Heart left ventricle (tissue), 16 donors: ENCODE measurements at regions not wholly inside any gene's neighbourhood (a gene's known extent, or its start where the extent isn't known, plus 50 kb on each side); places are given as distances from the start of the nearest gene placed in this dataset.

Experiments used
- ATAC-seq, 4 donors: fragments of 200-7000 bp; cut with Tn5 transposase; one replicate each; pipeline ENCODE4 v1.9.1; 2020 to 2022; ENCODE audit warnings: moderate library complexity in 4 of 4, mild to moderate bottlenecking in 3 of 4, moderate number of reproducible peaks in 1 of 4
- DNase-seq, 5 donors: peaks; one replicate each; pipeline ENCODE4 v3.0.0-alpha.2; 2020
- H3K27ac ChIP-seq, 12 donors: fragments of 200-600 bp; sonication (generic) in 4 of 12; one replicate each; pipeline versions ENCODE4 v1.5.0 to v1.8.0; 2016 to 2022; ENCODE audit warnings: mild to moderate bottlenecking in 2 of 12
- H3K27me3 ChIP-seq, 9 donors: fragments of 200-600 bp; sonication (generic) in 2 of 9; one replicate each; pipeline versions ENCODE4 v1.5.1 to v1.8.0; 2016 to 2022; ENCODE audit warnings: mild to moderate bottlenecking in 3 of 9
- H3K36me3 ChIP-seq, 9 donors: fragments of 200-600 bp; sonication (generic) in 2 of 9; one replicate each; pipeline versions ENCODE4 v1.5.0 to v1.8.0; 2018 to 2022; ENCODE audit warnings: mild to moderate bottlenecking in 2 of 9
- H3K4me1 ChIP-seq, 12 donors: fragments of 200-600 bp; sonication (generic) in 4 of 12; one replicate each; pipeline versions ENCODE4 v1.5.0 to v1.8.0; 2016 to 2022; ENCODE audit warnings: mild to moderate bottlenecking in 3 of 12
- H3K4me3 ChIP-seq, 12 donors: fragments of 200-600 bp; sonication (generic) in 4 of 12; one replicate each; pipeline versions ENCODE4 v1.5.0 to v1.8.0; 2017 to 2022; ENCODE audit warnings: mild to moderate bottlenecking in 9 of 12, moderate library complexity in 4 of 12
- H3K9me3 ChIP-seq, 12 donors: fragments of 200-600 bp; sonication (generic) in 4 of 12; one replicate each; pipeline versions ENCODE4 v1.5.0 to v1.8.0; 2016 to 2022; ENCODE audit warnings: mild to moderate bottlenecking in 1 of 12
- POLR2A ChIP-seq, 2 donors: fragments of 450-650 bp; IDR thresholded peaks; one replicate each; pipeline ENCODE4 v1.6.1; 2017; ENCODE audit warnings: antibody characterized with exemption in 2 of 2, mild to moderate bottlenecking in 2 of 2, moderate library complexity in 2 of 2
- WGBS, 4 donors: extraction: QIAGEN DNeasy Blood & Tissue Kit in 2 of 4; methylation state at CpG; one replicate each; pipeline versions ENCODE4 v1.1.5 to v1.1.7; 2013 to 2018; 5-methylcytosine and 5-hydroxymethylcytosine counted together
- intact Hi-C, 10 donors: fragments of 100-400 bp; cut with DNase I; formaldehyde crosslinking; loops; one replicate each; pipeline versions ENCODE4 v1.11.1 to v1.14.2; 2022
- TF ChIP-seq, protein P1 (sequence below), 12 donors: fragments of 200-600 bp; sonication (generic) in 4 of 12; IDR thresholded peaks; one replicate each; pipeline versions ENCODE4 v1.5.0 to v1.8.0; 2018 to 2022; ENCODE audit warnings: antibody characterized with exemption in 12 of 12, mild to moderate bottlenecking in 5 of 12
- donor health status: ischemic (EF 13 %, LVEDD 7.1; RV severe dilation, severe dysfunction).
- donor health status: healthy with polysubstance abuse.
- donor health status: DM: no; HTN: yes; CAD: no.
- donor health status: DM: no; HTN: no; CAD: no.
- donor health status: ischemic (EF 25% LVEDD 6.9; RV normal size, moderate dysfunction).
- donor health status: ischemic (EF 25% LVEDD 5.7; RV mildly dilated, moderate dysfunction).
- donor health status: healthy.
- donor health status: DM: yes; HTN: yes; CAD: no.
- donor health status: ischemic (EF 35%, LVEDD 5.7; RV mildly dilated, moderate dysfunction).
- donor health status: nonischemic (EF 11% LVEDD 7.7; RV severe dilation, severe dysfunction).
- donor health status: DM: yes; HTN: yes; CAD: no.
- donor health status: PGD.
- donor health status: ischemic (EF 29% LVEDD 5.4; RV normal size, mild dysfunction).
- donor health status: nonischemic (EF 23%, LVEDD 6.1; RV moderate dilation, normal function).

DNA sequence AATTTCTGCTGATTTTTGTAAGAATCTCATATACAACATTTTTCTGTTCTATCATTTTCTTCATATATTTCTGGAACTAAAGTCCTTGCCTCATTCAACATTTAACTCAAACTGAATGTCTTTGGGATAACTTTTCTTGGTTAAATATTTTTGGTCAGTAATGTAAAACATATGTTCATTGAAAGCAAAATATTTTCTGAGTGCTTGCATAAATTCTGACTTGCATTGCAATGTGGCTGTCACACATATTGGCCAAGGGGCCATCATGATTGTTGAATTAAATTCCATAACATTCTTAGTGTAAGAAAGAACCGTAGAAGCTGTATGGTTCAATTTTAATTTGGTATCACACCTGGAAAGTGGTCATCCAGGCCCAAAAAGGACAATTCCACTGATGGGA is 369.4 kb downstream of the GALC start:
- intact Hi-C loops, result no loop called here
- Histone ChIP-seq H3K4me3 (no peak overlapping the region), H3K27me3 (no peaks in the 10 kb centered on the region), H3K27ac (no peak overlapping the region), H3K4me1 (peaks cover 0 to 15% (median 2%) of the 10 kb centered on the region in 12 donors), H3K36me3 (no peaks in the 10 kb centered on the region), H3K9me3 (peaks cover 0 to 25% (median 4%) of the 10 kb centered on the region in 12 donors)
- DNase-seq (no peak), ATAC-seq (no peak)
- WGBS, 4 donors, result 82 to 90% (median 86%) methylated on average over 1 of the region's 1 CpG
- TF ChIP-seq, protein P1, sequence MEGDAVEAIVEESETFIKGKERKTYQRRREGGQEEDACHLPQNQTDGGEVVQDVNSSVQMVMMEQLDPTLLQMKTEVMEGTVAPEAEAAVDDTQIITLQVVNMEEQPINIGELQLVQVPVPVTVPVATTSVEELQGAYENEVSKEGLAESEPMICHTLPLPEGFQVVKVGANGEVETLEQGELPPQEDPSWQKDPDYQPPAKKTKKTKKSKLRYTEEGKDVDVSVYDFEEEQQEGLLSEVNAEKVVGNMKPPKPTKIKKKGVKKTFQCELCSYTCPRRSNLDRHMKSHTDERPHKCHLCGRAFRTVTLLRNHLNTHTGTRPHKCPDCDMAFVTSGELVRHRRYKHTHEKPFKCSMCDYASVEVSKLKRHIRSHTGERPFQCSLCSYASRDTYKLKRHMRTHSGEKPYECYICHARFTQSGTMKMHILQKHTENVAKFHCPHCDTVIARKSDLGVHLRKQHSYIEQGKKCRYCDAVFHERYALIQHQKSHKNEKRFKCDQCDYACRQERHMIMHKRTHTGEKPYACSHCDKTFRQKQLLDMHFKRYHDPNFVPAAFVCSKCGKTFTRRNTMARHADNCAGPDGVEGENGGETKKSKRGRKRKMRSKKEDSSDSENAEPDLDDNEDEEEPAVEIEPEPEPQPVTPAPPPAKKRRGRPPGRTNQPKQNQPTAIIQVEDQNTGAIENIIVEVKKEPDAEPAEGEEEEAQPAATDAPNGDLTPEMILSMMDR (IDR thresholded peaks at IDR 0.05), result no peak
- TF ChIP-seq POLR2A (IDR thresholded peaks at IDR 0.05), result no peak

DNA sequence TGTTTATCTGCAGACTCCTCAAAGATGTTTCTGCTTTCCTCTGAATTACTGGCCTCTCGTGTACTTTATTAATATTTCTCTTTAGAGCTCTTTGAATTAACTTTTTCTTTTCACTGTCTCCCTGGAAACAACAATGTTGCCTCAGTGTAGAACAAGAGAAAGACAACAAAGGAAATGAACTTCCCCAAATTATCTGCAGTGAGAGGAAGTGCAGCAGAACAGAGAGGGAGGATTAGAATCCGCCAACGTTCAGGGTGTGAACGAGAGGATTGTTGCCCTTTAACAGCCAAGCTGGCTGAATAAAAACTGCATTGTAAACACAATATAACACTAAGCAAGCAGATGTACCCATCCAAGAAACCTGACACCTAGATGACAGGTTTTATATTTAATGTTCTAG is 375.9 kb downstream of the GALC start:
- DNase-seq, result no peak
- intact Hi-C loops, result no loop called here
- Histone ChIP-seq H3K9me3 (peaks cover 0 to 12% (median 3%) of the 10 kb centered on the region in 12 donors), H3K27me3 (no peaks in the 10 kb centered on the region), H3K27ac (no peak overlapping the region), H3K36me3 (no peaks in the 10 kb centered on the region), H3K4me1 (peaks cover 0 to 3% (median 0%) of the 10 kb centered on the region in 12 donors), H3K4me3 (no peak overlapping the region)
- no peak for ATAC-seq
- TF ChIP-seq, protein P1 (IDR thresholded peaks at IDR 0.05), result no peak
- no peak for TF ChIP-seq POLR2A (IDR thresholded peaks at IDR 0.05)
- WGBS, 4 donors, result 35 to 45% (median 43%) methylated on average over 4 of the region's 4 CpGs

DNA sequence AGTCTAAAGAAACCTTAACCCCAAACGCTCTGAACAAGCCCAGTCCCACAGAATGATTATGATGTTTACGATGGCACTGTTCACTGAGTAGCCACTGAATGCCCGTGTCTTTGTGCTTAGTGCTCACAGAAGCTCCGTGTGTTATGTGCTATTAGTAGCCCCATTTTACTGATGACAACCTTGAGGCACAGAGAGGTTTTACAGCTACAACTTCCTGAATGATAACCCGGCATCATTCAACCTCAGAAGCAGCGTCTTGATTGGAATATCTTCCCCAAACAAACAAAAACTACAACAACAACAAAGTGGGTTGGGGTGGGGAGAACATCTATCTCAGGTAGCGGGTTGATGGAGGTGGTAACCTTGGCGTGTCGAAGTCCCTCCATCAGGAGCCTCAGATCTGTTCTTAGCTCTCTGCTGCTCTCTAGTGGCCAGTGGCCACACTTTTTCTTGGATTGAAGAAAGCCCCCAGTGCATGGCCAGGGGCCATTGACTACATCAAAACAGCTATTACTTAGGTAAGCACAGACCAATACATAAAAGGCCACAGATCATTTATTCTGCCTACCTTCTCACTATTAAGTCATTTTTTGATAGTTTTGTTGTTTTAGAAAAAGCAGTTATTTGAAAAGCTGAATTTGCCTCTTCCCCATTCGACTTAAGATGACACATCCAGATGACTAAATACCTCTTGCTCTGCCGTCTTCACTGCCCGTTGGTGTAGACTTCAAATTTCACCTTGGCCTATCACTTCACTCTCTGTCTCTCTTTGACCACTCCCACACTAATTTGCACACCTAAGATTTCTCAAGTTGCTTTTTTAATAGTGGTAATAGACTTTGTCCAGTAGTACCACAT is 376.9 kb downstream of the GALC start:
- DNase-seq (peak in 4 of 5 donors; percentile 20 to 38 (median 31)), ATAC-seq (peak in 3 of 4 donors; percentile 48 to 53 (median 52))
- H3K27ac ChIP-seq, result no peak overlapping the region
- no peaks in the 10 kb centered on the region for H3K27me3 ChIP-seq
- H3K9me3 ChIP-seq, result peaks cover 0 to 5% (median under 1%) of the 10 kb centered on the region in 12 donors
- WGBS, 4 donors, result 48 to 60% (median 51%) methylated on average over 12 of the region's 12 CpGs
- no peak overlapping the region for H3K4me3 ChIP-seq
- H3K4me1 ChIP-seq, result peaks cover 0 to 3% (median 0%) of the 10 kb centered on the region in 12 donors
- H3K36me3 ChIP-seq, result no peaks in the 10 kb centered on the region
- TF ChIP-seq, protein P1 (IDR thresholded peaks at IDR 0.05), result peak; percentile 48 to 79 (median 66)
- no peak for TF ChIP-seq POLR2A (IDR thresholded peaks at IDR 0.05)
- intact Hi-C loops, result no loop called here

DNA sequence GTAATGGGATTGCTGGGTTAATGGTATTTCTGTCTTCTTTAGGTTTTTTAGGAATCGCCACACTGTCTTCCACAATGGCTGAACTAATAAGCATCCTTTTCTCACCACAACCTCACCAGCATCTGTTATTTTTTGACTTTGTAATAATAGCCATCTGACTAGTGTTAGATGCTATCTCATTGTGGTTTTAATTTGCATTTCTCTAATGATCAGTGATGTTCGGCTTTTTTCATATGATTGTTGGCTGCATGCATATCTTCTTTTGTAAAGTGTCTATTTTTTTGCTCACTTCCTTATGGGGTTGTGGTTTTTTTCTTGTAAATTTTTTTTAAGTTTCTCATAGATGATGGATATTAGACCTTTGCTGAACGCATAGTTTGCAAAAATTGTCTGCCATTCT is 377.9 kb downstream of the GALC start:
- Histone ChIP-seq H3K9me3 (no peaks in the 10 kb centered on the region), H3K4me3 (no peak overlapping the region), H3K27ac (no peak overlapping the region), H3K36me3 (no peaks in the 10 kb centered on the region), H3K27me3 (no peaks in the 10 kb centered on the region), H3K4me1 (peaks cover 0 to 3% (median 0%) of the 10 kb centered on the region in 12 donors)
- 73 to 84% (median 75%) methylated on average over 3 of the region's 3 CpGs for WGBS, 4 donors
- intact Hi-C loops, result no loop called here
- no peak for TF ChIP-seq POLR2A (IDR thresholded peaks at IDR 0.05)
- TF ChIP-seq, protein P1 (IDR thresholded peaks at IDR 0.05), result no peak
- DNase-seq, result no peak
- ATAC-seq, result no peak
